Brain pericyte (primary cell): ENCODE measurements at regions not wholly inside any gene's neighbourhood (a gene's known extent, or its start where the extent isn't known, plus 50 kb on each side); places are given as distances from the start of the nearest gene placed in this dataset.

Source experiments
- DNase-seq: peaks from one replicate; pipeline ENCODE4 v3.0.0-alpha.2; 2012; ENCODE audit warnings: low read depth, low spot score

GRCh38 chr12:25009496-25010092 is 60.7 kb upstream of the BCAT1 start:
- DNase-seq = no peak

GRCh38 chr12:25005376-25005775 is 56.5 kb upstream of the BCAT1 start:
- no peak for DNase-seq

- DNase-seq = no peak
Observed at GRCh38 chr12:25004447-25004846, 55.5 kb upstream of the BCAT1 start.

- DNase-seq = no peak
Observed at GRCh38 chr12:25001311-25001710, 52.4 kb upstream of the BCAT1 start.
